ENCODE measurements at regions not wholly inside any gene's neighbourhood (a gene's known extent, or its start where the extent isn't known, plus 50 kb on each side); places are given as distances from the start of the nearest gene placed in this dataset.

DNA sequence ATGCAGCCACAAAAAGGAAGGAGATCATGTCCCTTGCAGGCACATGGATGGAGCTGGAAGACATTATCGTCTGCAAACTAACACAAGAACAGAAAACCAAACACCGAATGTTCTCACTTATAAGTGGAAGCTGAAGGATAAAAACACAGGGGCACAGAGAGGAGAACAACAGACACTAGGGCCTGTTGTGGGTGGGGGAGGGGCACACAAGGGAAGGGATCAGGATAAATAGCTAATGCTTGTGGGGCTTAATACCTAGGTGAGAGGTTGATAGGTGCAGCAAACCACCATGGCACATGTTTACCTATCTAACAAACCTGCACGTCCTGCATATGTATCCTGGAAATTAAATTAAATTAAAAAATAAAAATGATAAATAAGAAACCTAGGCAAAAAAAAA is 969.9 kb downstream of the TTLL7 start:
- no peak for TF ChIP-seq CTCF (IDR thresholded peaks at IDR 0.05)
- TF ChIP-seq POLR2A (IDR thresholded peaks at IDR 0.05), result no peak

Measured in right lobe of liver (tissue), 4 donors.